Adrenal gland (tissue), 5 donors: ENCODE measurements at regions not wholly inside any gene's neighbourhood (a gene's known extent, or its start where the extent isn't known, plus 50 kb on each side); places are given as distances from the start of the nearest gene placed in this dataset.

ENCODE experiments used
- POLR2A ChIP-seq, 2 donors: fragments of 450-650 bp; IDR thresholded peaks; one replicate each; pipeline ENCODE4 v1.6.1; 2017; ENCODE audit warnings: antibody characterized with exemption in 2 of 2, mild to moderate bottlenecking in 2 of 2, moderate library complexity in 1 of 2
- TF ChIP-seq, protein P1 (sequence below), 6 experiments: fragments of 450-650 bp in 4 of 6; fragments of 200-600 bp in 2 of 6; sonication (generic) in 1 of 6; IDR thresholded peaks; 1 replicate in 5 of 6; 2 replicates in 1 of 6; pipeline versions ENCODE4 v1.5.1 to v1.8.0; 2016 to 2021; ENCODE audit warnings: antibody characterized with exemption in 6 of 6, mild to moderate bottlenecking in 2 of 6, moderate library complexity in 1 of 6
- donor health status: DM: no; HTN: no; CAD: no.

DNA sequence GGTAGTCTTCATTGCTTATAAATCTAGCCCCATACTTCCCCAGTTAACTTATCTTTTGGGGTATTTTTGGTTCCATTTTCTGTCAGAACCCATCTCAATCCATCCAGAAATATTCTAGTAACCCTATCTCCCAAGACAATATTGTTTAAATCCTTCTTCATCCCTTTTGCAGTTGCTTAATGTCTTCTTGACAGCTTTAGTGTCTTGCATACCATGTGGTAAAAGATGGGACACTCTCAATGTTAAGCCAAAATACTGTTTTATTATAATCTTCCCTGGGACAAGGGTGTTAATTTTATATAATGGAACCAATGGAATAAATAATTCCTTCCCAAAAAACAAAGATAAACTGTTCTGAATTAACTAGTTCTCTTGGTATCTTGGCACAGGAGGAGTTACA lies 450.2 kb downstream of the CCER1 start:
- TF ChIP-seq, protein P1, sequence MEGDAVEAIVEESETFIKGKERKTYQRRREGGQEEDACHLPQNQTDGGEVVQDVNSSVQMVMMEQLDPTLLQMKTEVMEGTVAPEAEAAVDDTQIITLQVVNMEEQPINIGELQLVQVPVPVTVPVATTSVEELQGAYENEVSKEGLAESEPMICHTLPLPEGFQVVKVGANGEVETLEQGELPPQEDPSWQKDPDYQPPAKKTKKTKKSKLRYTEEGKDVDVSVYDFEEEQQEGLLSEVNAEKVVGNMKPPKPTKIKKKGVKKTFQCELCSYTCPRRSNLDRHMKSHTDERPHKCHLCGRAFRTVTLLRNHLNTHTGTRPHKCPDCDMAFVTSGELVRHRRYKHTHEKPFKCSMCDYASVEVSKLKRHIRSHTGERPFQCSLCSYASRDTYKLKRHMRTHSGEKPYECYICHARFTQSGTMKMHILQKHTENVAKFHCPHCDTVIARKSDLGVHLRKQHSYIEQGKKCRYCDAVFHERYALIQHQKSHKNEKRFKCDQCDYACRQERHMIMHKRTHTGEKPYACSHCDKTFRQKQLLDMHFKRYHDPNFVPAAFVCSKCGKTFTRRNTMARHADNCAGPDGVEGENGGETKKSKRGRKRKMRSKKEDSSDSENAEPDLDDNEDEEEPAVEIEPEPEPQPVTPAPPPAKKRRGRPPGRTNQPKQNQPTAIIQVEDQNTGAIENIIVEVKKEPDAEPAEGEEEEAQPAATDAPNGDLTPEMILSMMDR (IDR thresholded peaks at IDR 0.05): no peak
- no peak for TF ChIP-seq POLR2A (IDR thresholded peaks at IDR 0.05)
